HG02870 (cell line): ENCODE measurements at regions not wholly inside any gene's neighbourhood (a gene's known extent, or its start where the extent isn't known, plus 50 kb on each side); places are given as distances from the start of the nearest gene placed in this dataset.
"Not testable (repeated sequence)": the region's sequence is repeated elsewhere in the genome, so short reads cannot be mapped to it uniquely, and the experiment has no call there.

Experiments
- ATAC-seq: cut with Tn5 transposase; IDR thresholded peaks from one replicate; pipeline ENCODE4 v1.9.1; 2021; ENCODE audit warnings: mild to moderate bottlenecking, moderate library complexity; ENCODE audit not compliant: unreplicated experiment

GRCh38 chr5:12668564-12668963, 764.3 kb upstream of the CTNND2 start:
- no peak for ATAC-seq

GRCh38 chr5:12667818-12668217, 763.6 kb upstream of the CTNND2 start:
- not testable (repeated sequence) for ATAC-seq

GRCh38 chr5:12665772-12666171, 761.5 kb upstream of the CTNND2 start:
- not testable (repeated sequence) for ATAC-seq

GRCh38 chr5:12662545-12663314, 758.5 kb upstream of the CTNND2 start:
- ATAC-seq, result no peak

- no peak for ATAC-seq
These were observed 757.5 kb upstream of the CTNND2 start for GRCh38 chr5:12661617-12662370.

GRCh38 chr5:12660279-12661107, 756.2 kb upstream of the CTNND2 start:
- not testable (repeated sequence) for ATAC-seq

GRCh38 chr5:12659686-12660085, 755.4 kb upstream of the CTNND2 start:
- no peak for ATAC-seq

GRCh38 chr5:12658871-12659446, 754.7 kb upstream of the CTNND2 start:
- no peak for ATAC-seq

- ATAC-seq, result not testable (repeated sequence)
These were observed 753.7 kb upstream of the CTNND2 start for GRCh38 chr5:12657914-12658474.

- ATAC-seq, result no peak
These were observed 751.4 kb upstream of the CTNND2 start for GRCh38 chr5:12655675-12656074.

- no peak for ATAC-seq
These were observed 748.0 kb upstream of the CTNND2 start for GRCh38 chr5:12652201-12652600.

GRCh38 chr5:12648558-12648957, 744.3 kb upstream of the CTNND2 start:
- no peak for ATAC-seq

- no peak for ATAC-seq
These were observed 743.4 kb upstream of the CTNND2 start for GRCh38 chr5:12647613-12648012.

GRCh38 chr5:12645582-12645981, 741.3 kb upstream of the CTNND2 start:
- ATAC-seq, result no peak

- ATAC-seq, result no peak
These were observed 732.0 kb upstream of the CTNND2 start for GRCh38 chr5:12636209-12636608.

- no peak for ATAC-seq
These were observed 722.3 kb upstream of the CTNND2 start for GRCh38 chr5:12626556-12626955.

GRCh38 chr5:12625667-12626263, 721.5 kb upstream of the CTNND2 start:
- ATAC-seq, result no peak

GRCh38 chr5:12624776-12625560, 720.7 kb upstream of the CTNND2 start:
- no peak for ATAC-seq

- no peak for ATAC-seq
These were observed 719.2 kb upstream of the CTNND2 start for GRCh38 chr5:12623408-12623807.
